ENCODE measurements at regions not wholly inside any gene's neighbourhood (a gene's known extent, or its start where the extent isn't known, plus 50 kb on each side); places are given as distances from the start of the nearest gene placed in this dataset.
"Not testable (repeated sequence)": the region's sequence is repeated elsewhere in the genome, so short reads cannot be mapped to it uniquely, and the experiment has no call there.

- not testable (repeated sequence) for TF ChIP-seq PATZ1 (CRISPR knock-in tag; IDR thresholded peaks at IDR 0.05; ENCODE audit: borderline replicate concordance); ARNTL (CRISPR knock-in tag; IDR thresholded peaks at IDR 0.05; ENCODE audit: borderline replicate concordance, low read depth); ESRRG (CRISPR knock-in tag; IDR thresholded peaks at IDR 0.05); ZFP3 (CRISPR knock-in tag; IDR thresholded peaks at IDR 0.05); ISL1 (CRISPR knock-in tag; IDR thresholded peaks at IDR 0.05); ZC3H10 (CRISPR knock-in tag; IDR thresholded peaks at IDR 0.05); RARB (CRISPR knock-in tag; IDR thresholded peaks at IDR 0.05); TSHZ2 (CRISPR knock-in tag; IDR thresholded peaks at IDR 0.05); TCF4 (CRISPR knock-in tag; IDR thresholded peaks at IDR 0.05; ENCODE audit: borderline replicate concordance); CSDC2 (CRISPR knock-in tag; IDR thresholded peaks at IDR 0.05); CSRNP3 (CRISPR knock-in tag; IDR thresholded peaks at IDR 0.05); ZFP30 (CRISPR knock-in tag; IDR thresholded peaks at IDR 0.05); ZNF8 (CRISPR knock-in tag; IDR thresholded peaks at IDR 0.05)
Observed at GRCh38 chr1:176396604-176397395, 66.2 kb upstream of the PAPPA2 start.

Measured in SK-N-SH treated with all-trans-retinoic acid at 6 μM for 48 hours (cell line).